GM18505 (cell line): ENCODE measurements at regions not wholly inside any gene's neighbourhood (a gene's known extent, or its start where the extent isn't known, plus 50 kb on each side); places are given as distances from the start of the nearest gene placed in this dataset.
"Not testable (repeated sequence)": the region's sequence is repeated elsewhere in the genome, so short reads cannot be mapped to it uniquely, and the experiment has no call there.

Source experiments
- ATAC-seq: cut with Tn5 transposase; IDR thresholded peaks from one replicate; pipeline ENCODE4 v1.9.1; 2021; ENCODE audit not compliant: unreplicated experiment
- POLR2A ChIP-seq: IDR thresholded peaks from 4 replicates; pipeline ENCODE4 v1.6.1; 2011; ENCODE audit warnings: borderline replicate concordance; ENCODE audit not compliant: insufficient read depth, insufficient read length; ENCODE audit errors: extremely low read depth

DNA sequence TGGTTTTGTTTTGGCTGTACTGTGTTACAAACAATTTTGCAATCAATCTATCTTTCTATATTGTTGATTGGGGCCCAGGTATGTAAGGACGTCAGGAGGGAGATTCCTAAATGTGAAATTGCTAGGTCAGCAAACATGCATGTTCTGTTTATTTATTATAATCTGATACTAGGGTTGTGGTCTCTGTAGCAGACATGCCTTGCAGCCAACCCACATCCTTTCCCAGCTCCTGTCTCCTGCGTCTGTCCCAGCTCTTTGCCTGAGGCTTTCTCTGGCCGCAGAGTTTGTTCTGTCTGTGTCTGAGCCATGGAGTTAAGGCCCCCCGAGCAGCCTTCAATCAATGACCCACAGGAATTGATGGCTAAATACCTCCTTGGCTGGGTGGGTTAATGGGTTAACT, 124.0 kb upstream of the ZEB1 start:
- ATAC-seq, result no peak

DNA sequence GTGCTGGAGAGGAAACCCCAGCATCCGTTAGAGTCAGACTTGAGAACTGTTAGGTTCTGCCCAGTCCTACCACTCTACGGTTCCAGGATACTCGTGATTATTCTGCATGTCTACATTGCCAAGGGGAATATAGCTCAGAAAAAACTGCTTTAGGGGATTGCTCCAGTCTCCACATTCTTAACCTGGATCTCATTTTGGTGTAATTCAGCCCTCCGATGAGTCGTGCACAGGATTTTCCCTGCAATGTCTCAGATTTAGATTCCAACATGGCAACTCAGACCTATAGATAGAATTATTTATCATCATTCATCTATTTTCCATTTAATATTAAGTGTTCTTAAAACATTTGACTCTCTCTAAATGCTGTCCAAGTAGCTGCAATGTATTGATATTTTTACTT, 121.1 kb upstream of the ZEB1 start:
- ATAC-seq, result no peak
- TF ChIP-seq POLR2A, result no peak

More for the DNA sequence above, 124.0 kb upstream of the ZEB1 start:
- no peak for TF ChIP-seq POLR2A

DNA sequence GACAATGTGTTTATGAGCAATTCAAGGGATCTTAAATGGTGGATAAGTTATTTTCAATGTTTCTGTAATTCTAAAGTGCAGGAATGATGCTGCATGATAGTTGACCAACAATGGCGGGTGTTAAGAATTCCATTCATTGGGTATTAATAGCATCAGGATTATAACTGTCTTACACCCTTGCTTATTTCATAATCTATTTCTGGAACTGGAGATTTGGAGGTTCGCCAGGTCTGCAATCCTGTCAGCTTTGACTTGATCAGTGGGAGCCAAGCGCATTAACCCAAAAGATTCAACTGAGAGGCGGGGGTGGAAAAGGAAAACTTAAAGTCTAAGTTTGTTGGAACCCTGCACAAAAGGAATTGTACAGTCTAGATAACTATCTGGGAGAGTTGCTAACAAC, 114.9 kb upstream of the ZEB1 start:
- no peak for ATAC-seq
- TF ChIP-seq POLR2A, result no peak

DNA sequence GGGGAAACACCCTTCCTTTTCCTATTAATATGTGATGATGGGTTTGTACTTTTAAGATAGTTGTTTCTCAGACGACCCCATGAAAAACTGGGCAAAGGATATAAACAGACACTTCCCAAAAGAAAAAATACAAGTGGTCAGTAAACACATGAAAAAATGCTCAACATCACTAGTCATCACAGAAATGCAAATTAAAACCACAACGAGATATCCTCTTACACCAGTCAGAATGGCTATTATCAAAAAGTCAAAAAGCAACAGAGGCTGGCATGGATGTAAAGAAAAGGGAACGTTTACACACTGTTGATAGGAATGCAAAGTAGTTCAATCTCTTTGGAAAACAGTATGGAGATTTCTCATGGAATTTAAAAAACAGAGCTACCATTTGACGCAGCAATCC, 111.4 kb upstream of the ZEB1 start:
- ATAC-seq, result no peak
- TF ChIP-seq POLR2A, result no peak

DNA sequence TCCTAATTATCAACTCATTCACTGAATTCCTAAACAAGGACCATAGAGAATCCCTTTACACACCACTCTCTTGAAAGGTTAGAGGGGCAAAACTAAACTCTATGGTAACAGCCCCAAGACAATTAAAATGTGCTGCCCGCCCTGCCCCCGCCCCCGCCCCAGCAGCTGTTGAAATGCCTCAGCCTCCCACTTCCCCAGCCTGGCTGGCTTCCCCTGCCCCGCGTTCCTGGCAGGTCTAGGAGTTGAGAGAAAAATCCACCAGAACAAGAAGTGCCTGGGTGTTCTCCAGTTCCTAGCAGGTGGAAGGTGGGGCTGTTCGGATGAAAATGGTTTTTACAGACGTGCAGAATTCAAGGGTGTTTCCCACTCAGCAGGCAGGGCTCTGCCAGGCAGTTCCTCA, 109.5 kb upstream of the ZEB1 start:
- no peak for ATAC-seq
- no peak for TF ChIP-seq POLR2A

DNA sequence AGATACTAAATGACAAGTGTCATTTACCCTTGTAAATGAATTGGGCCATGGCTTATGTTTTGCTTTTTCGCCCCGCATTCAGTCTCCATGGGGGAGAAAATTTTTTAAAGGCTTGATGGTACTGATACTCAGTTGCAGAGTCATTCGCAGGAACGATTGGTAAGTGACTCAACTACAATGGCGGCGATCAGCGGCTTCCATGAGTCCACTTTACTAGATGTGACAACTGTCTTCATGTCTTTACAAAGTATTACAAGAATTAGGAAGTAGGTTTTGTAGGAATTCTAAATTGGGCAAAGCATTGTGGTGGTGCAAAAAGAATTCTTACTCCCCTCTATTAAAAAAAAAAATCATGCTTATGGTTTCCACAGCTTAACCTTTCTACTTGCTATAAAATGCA, 108.8 kb upstream of the ZEB1 start:
- ATAC-seq, result no peak
- no peak for TF ChIP-seq POLR2A

DNA sequence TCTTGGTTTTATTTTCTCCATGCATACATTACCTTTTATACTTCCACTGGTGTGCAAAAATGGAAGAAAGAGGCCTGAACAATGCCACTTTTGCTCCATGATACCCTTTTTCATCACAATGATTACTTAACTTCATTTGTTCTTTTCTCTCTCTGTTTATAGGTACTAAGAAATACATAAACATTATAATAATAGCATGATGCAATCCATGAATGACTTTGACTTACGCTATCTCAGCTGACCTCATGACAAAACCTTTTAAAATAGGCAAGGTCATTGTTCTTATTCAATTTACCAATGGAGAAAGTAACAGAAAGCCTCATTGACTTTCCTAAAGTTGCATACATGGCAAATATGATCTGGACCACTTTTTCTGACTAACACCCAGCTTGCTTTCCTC, 105.1 kb upstream of the ZEB1 start:
- no peak for ATAC-seq
- no peak for TF ChIP-seq POLR2A

DNA sequence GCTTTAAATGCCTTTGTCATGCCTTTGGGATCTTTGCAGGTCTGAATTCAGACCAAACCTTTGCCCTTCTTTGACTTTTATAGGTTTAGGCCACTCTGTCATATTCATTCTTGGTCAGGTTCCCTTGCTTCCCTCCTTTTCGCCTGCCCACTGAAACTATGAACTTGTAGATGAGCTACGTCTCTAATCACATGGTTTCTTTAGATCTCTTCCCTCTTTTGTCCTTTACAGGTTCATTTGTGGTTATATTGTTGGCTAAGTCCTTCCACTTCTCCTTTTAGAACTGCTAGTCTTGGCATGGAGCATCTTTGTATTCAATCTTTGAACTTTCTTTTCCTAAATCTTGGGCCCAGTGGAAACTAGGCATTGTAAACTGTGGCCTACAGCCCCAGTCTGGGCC, 104.0 kb upstream of the ZEB1 start:
- no peak for ATAC-seq
- no peak for TF ChIP-seq POLR2A

DNA sequence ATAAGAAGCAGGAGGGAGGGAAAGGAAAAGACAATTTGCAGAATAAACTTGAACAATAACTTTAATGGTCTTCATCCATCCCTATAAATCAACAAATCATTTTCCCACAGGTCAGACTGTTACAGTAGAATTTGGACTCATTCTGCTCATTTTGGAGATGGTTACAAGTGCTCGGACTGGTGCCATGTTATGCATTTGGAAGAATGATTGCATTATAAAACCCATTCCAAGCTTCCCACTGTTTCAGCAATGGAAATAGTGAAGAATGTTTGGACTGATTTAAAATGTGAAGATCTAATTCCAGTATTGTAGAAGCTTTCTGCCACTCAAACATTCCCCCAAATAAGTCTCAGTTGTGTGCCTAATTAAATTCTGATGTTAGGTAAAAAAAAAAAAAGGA, 99.7 kb upstream of the ZEB1 start:
- ATAC-seq, result no peak
- no peak for TF ChIP-seq POLR2A

DNA sequence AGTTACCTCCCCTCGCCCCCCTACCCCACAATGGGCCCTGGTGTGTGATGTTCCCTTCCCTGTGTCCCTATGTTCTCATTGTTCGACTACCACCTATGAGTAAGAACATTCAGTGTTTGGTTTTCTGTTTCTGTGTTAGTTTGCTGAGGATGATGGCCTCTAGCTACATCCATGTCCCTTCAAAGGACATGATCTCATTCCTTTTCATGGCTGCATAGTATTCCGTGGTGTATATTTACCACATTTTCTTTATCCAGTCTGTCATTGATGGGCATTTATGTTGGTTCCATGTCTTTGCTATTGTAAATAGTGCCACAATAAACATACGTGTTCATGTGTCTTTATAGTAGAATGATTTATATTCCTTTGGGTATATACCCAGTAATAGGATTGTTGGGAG, 90.2 kb upstream of the ZEB1 start:
- not testable (repeated sequence) for ATAC-seq

DNA sequence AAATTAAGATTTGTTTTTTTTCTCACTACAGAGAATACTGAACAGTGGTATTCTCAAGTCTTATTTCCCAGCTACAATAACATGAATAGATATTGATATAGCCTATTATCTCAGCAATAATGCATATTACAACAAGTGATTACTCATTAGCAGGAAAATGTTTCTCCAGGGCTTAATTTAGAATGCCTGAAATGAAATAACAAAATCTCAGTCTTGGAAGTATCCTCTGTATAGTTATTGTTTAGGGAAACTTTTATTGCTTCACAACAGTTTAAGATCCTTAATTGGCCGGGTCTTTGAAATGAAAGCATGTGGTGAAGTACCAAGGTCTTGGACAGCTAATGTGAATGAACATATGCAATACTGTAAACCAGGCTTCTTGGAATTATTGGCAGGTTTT, 79.1 kb upstream of the ZEB1 start:
- TF ChIP-seq POLR2A, result no peak
- no peak for ATAC-seq

DNA sequence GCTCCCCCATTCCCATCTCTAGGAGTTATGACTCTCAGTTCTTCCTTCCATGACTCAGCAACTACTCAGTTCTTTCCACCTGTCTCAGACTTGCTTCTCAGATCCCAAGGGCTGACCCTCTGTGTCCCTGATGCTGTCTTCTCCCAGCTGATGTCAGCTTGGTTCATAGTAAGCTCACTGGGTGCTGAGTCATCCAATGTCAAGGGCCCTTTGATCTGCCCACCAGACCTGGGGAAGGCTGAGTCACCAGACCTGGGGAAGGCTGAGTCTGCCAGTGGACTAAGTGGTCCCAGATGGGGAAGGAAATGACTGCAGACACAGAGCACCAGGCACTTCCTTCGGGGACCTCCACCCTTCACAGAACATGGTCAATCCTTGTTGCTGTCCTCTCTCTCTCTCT, 76.1 kb upstream of the ZEB1 start:
- ATAC-seq, result no peak
- no peak for TF ChIP-seq POLR2A

DNA sequence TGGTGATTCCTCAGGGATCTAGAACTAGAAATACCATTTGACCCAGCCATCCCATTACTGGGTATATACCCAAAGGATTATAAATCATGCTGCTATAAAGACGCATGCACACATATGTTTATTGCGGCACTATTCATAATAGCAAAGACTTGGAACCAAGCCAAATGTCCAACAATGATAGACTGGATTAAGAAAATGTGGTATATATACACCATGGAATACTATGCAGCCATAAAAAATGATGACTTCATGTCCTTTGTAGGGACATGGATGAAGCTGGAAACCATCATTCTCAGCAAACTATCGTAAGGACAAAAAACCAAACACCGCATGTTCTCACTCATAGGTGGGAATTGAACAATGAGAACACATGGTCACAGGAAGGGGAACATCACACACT, 67.9 kb upstream of the ZEB1 start:
- ATAC-seq, result not testable (repeated sequence)

DNA sequence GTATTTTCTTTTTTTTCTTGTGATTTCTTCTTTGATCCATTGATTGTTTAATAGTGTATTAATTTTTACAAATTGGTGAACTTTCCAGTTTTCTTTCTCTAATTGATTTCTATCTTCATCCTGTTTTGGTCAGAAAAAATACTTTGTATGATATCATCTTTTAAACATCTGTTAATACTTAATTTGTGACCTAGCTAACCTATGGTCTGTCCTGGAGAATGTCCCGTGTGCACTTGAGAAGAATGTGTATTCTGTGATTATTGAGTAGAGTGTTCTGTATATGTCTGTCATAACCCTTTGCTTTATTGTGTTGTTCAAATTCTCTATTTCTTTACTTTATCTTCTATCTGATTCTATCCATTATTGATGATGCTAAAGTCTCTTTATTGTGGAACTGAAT, 65.8 kb upstream of the ZEB1 start:
- ATAC-seq, result no peak
- no peak for TF ChIP-seq POLR2A

DNA sequence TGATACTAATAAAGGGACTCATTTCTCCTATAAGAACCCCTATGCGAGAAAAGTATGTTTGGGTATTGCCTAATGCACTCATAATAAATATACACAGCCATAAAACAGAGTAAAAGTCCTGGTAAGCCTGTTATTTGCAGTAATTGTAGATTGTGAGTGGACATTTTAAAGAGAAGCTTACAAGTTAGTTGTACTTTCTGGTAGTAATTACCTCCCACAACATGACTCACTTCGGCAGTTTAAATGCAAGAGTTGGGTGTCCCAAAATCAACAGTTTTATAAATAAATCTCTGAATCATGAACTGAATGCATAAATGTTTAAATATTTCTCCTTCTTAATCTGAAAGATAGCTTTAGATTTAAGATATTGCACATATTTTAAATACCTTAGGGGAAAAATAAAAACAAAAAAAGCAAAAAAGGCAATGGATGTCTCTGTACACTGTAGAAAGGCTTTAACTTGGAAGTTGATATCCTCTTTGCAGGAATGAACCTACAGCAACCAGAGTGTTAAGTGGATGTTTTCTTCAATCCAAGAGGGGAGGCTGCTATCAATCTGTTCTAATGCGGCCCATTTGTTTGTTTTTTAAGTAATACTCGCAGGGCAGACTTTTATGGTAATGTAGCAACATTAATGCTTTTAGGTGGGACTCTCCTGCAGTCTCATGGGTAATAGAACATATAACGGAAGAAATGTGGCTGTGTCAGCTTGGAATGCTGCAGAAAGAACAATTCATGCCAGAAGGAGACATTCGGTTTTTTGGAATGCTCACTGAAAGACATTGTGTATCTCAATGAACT, 57.3 kb upstream of the ZEB1 start:
- ATAC-seq, result no peak
- no peak for TF ChIP-seq POLR2A
